HG02678 (cell line): ENCODE measurements at regions not wholly inside any gene's neighbourhood (a gene's known extent, or its start where the extent isn't known, plus 50 kb on each side); places are given as distances from the start of the nearest gene placed in this dataset.

Experiments used
- ATAC-seq: cut with Tn5 transposase; IDR thresholded peaks from one replicate; pipeline ENCODE4 v1.9.1; 2021; ENCODE audit warnings: mild to moderate bottlenecking, moderate library complexity; ENCODE audit not compliant: unreplicated experiment

- ATAC-seq: no peak
These were observed 292.7 kb downstream of the GPAT3 start for GRCh38 chr4:83828601-83829000.

- no peak for ATAC-seq
These were observed 285.6 kb downstream of the GPAT3 start for GRCh38 chr4:83821493-83821892.

GRCh38 chr4:83819582-83819981 is 283.7 kb downstream of the GPAT3 start:
- no peak for ATAC-seq

- ATAC-seq: no peak
These were observed 274.5 kb downstream of the GPAT3 start for GRCh38 chr4:83810428-83810827.

- ATAC-seq: no peak
These were observed 273.7 kb downstream of the GPAT3 start for GRCh38 chr4:83809581-83809980.

- no peak for ATAC-seq
These were observed 257.6 kb downstream of the GPAT3 start for GRCh38 chr4:83793481-83793880.

- ATAC-seq: no peak
These were observed 250.0 kb downstream of the GPAT3 start for GRCh38 chr4:83785891-83786290.

GRCh38 chr4:83783215-83783614 is 247.3 kb downstream of the GPAT3 start:
- no peak for ATAC-seq

GRCh38 chr4:83782591-83782990 is 246.7 kb downstream of the GPAT3 start:
- no peak for ATAC-seq

GRCh38 chr4:83781434-83781833 is 245.5 kb downstream of the GPAT3 start:
- ATAC-seq: no peak

GRCh38 chr4:83780053-83780733 is 244.3 kb downstream of the GPAT3 start:
- no peak for ATAC-seq

GRCh38 chr4:83779103-83780052 is 243.5 kb downstream of the GPAT3 start:
- no peak for ATAC-seq

- ATAC-seq: no peak
These were observed 236.8 kb downstream of the GPAT3 start for GRCh38 chr4:83772685-83773084.

GRCh38 chr4:83771113-83771705 is 235.3 kb downstream of the GPAT3 start:
- no peak for ATAC-seq

GRCh38 chr4:83768146-83768545 is 232.2 kb downstream of the GPAT3 start:
- no peak for ATAC-seq

- ATAC-seq: no peak
These were observed 231.2 kb downstream of the GPAT3 start for GRCh38 chr4:83767067-83767466.

- ATAC-seq: no peak
These were observed 223.7 kb downstream of the GPAT3 start for GRCh38 chr4:83759611-83760010.

- no peak for ATAC-seq
These were observed 222.4 kb downstream of the GPAT3 start for GRCh38 chr4:83758285-83758684.

GRCh38 chr4:83757121-83757621 is 221.3 kb downstream of the GPAT3 start:
- no peak for ATAC-seq

GRCh38 chr4:83753260-83753659 is 217.4 kb downstream of the GPAT3 start:
- ATAC-seq: no peak

GRCh38 chr4:83751336-83751949 is 215.5 kb downstream of the GPAT3 start:
- ATAC-seq: no peak
